ENCODE measurements at regions not wholly inside any gene's neighbourhood (a gene's known extent, or its start where the extent isn't known, plus 50 kb on each side); places are given as distances from the start of the nearest gene placed in this dataset.

DNA sequence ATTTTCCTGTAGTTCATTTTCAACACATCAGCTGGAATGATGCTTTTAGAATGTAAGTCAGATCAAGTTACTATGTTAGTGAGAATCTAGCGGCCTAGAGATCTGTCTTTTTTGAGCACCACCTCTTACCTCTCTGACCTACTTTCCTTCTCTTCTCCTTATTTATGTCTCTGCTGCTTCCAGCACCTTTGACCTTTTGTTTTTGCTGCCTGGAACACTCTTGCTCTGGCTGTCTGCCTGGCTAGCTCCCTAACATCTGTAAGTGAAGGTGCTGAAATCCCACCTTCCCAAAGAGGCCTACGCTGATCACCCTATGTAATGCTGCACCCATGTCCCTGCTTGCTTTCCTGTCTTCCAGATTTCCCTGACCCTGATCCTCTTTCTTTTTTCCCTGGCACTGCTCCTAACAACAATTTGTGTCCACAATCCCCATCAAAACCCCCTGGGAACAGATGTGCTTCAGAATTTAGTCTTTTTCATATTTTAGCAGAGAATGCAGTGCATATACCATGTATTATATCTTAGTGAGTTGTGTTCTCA lies 87.8 kb downstream of the RFPL4B start:
- TF ChIP-seq, protein P1, sequence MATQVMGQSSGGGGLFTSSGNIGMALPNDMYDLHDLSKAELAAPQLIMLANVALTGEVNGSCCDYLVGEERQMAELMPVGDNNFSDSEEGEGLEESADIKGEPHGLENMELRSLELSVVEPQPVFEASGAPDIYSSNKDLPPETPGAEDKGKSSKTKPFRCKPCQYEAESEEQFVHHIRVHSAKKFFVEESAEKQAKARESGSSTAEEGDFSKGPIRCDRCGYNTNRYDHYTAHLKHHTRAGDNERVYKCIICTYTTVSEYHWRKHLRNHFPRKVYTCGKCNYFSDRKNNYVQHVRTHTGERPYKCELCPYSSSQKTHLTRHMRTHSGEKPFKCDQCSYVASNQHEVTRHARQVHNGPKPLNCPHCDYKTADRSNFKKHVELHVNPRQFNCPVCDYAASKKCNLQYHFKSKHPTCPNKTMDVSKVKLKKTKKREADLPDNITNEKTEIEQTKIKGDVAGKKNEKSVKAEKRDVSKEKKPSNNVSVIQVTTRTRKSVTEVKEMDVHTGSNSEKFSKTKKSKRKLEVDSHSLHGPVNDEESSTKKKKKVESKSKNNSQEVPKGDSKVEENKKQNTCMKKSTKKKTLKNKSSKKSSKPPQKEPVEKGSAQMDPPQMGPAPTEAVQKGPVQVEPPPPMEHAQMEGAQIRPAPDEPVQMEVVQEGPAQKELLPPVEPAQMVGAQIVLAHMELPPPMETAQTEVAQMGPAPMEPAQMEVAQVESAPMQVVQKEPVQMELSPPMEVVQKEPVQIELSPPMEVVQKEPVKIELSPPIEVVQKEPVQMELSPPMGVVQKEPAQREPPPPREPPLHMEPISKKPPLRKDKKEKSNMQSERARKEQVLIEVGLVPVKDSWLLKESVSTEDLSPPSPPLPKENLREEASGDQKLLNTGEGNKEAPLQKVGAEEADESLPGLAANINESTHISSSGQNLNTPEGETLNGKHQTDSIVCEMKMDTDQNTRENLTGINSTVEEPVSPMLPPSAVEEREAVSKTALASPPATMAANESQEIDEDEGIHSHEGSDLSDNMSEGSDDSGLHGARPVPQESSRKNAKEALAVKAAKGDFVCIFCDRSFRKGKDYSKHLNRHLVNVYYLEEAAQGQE (IDR thresholded peaks at IDR 0.05; ENCODE audit: insufficient read depth in 1 of 2, low read depth in 2 of 2, low read length in 2 of 2) = no peak
- TF ChIP-seq POLR2AphosphoS5 (IDR thresholded peaks at IDR 0.05; ENCODE audit: low read depth, low read length) (no peak), SIN3A (IDR thresholded peaks at IDR 0.05; ENCODE audit: borderline replicate concordance, insufficient read depth, low read length) (no peak)
